ENCODE measurements at regions not wholly inside any gene's neighbourhood (a gene's known extent, or its start where the extent isn't known, plus 50 kb on each side); places are given as distances from the start of the nearest gene placed in this dataset.

DNA sequence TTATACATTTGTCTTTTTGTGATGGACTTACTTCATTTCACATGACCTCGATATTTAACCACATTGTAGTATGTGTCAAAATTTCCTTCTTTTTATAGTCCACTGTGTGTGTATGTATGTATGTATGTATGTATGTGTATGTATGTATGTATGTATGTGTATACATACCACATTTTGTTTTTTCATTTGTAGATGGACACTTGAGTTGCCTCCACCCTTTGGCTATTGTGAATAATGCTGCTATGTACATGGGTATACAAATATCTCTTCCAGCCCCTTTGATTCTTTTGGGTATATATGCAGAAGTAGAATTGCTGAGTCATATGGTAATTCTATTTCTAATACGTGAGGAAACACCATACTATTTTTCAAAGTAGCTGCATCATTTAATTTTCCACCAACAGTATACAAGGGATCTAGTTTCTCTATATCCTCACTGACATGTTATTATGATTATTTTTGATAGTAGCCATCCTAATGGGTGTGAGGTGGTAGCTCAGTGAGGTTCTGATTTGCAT lies 228.2 kb downstream of the OPA1 start (continued):
- TF ChIP-seq, protein P1, sequence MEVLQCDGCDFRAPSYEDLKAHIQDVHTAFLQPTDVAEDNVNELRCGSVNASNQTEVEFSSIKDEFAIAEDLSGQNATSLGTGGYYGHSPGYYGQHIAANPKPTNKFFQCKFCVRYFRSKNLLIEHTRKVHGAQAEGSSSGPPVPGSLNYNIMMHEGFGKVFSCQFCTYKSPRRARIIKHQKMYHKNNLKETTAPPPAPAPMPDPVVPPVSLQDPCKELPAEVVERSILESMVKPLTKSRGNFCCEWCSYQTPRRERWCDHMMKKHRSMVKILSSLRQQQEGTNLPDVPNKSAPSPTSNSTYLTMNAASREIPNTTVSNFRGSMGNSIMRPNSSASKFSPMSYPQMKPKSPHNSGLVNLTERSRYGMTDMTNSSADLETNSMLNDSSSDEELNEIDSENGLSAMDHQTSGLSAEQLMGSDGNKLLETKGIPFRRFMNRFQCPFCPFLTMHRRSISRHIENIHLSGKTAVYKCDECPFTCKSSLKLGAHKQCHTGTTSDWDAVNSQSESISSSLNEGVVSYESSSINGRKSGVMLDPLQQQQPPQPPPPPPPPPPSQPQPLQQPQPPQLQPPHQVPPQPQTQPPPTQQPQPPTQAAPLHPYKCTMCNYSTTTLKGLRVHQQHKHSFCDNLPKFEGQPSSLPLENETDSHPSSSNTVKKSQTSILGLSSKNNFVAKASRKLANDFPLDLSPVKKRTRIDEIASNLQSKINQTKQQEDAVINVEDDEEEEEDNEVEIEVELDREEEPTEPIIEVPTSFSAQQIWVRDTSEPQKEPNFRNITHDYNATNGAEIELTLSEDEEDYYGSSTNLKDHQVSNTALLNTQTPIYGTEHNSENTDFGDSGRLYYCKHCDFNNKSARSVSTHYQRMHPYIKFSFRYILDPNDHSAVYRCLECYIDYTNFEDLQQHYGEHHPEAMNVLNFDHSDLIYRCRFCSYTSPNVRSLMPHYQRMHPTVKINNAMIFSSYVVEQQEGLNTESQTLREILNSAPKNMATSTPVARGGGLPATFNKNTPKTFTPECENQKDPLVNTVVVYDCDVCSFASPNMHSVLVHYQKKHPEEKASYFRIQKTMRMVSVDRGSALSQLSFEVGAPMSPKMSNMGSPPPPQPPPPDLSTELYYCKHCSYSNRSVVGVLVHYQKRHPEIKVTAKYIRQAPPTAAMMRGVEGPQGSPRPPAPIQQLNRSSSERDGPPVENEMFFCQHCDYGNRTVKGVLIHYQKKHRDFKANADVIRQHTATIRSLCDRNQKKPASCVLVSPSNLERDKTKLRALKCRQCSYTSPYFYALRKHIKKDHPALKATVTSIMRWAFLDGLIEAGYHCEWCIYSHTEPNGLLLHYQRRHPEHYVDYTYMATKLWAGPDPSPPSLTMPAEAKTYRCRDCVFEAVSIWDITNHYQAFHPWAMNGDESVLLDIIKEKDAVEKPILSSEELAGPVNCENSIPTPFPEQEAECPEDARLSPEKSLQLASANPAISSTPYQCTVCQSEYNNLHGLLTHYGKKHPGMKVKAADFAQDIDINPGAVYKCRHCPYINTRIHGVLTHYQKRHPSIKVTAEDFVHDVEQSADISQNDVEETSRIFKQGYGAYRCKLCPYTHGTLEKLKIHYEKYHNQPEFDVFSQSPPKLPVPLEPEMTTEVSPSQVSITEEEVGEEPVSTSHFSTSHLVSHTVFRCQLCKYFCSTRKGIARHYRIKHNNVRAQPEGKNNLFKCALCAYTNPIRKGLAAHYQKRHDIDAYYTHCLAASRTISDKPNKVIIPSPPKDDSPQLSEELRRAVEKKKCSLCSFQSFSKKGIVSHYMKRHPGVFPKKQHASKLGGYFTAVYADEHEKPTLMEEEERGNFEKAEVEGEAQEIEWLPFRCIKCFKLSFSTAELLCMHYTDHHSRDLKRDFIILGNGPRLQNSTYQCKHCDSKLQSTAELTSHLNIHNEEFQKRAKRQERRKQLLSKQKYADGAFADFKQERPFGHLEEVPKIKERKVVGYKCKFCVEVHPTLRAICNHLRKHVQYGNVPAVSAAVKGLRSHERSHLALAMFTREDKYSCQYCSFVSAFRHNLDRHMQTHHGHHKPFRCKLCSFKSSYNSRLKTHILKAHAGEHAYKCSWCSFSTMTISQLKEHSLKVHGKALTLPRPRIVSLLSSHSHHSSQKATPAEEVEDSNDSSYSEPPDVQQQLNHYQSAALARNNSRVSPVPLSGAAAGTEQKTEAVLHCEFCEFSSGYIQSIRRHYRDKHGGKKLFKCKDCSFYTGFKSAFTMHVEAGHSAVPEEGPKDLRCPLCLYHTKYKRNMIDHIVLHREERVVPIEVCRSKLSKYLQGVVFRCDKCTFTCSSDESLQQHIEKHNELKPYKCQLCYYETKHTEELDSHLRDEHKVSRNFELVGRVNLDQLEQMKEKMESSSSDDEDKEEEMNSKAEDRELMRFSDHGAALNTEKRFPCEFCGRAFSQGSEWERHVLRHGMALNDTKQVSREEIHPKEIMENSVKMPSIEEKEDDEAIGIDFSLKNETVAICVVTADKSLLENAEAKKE (CRISPR knock-in tag; IDR thresholded peaks at IDR 0.05), result no peak
- TF ChIP-seq NANOG (IDR thresholded peaks at IDR 0.05; ENCODE audit: borderline replicate concordance) (no peak), CREB1 (CRISPR knock-in tag; IDR thresholded peaks at IDR 0.05; ENCODE audit: low read depth) (no peak), JUNB (IDR thresholded peaks at IDR 0.05; ENCODE audit: unreplicated experiment) (no peak), STAT1 (IDR thresholded peaks at IDR 0.05; ENCODE audit: unreplicated experiment) (no peak)
- TF ChIP-seq, protein P2, sequence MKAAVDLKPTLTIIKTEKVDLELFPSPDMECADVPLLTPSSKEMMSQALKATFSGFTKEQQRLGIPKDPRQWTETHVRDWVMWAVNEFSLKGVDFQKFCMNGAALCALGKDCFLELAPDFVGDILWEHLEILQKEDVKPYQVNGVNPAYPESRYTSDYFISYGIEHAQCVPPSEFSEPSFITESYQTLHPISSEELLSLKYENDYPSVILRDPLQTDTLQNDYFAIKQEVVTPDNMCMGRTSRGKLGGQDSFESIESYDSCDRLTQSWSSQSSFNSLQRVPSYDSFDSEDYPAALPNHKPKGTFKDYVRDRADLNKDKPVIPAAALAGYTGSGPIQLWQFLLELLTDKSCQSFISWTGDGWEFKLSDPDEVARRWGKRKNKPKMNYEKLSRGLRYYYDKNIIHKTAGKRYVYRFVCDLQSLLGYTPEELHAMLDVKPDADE (IDR thresholded peaks at IDR 0.05), result no peak
- TF ChIP-seq, protein P3, sequence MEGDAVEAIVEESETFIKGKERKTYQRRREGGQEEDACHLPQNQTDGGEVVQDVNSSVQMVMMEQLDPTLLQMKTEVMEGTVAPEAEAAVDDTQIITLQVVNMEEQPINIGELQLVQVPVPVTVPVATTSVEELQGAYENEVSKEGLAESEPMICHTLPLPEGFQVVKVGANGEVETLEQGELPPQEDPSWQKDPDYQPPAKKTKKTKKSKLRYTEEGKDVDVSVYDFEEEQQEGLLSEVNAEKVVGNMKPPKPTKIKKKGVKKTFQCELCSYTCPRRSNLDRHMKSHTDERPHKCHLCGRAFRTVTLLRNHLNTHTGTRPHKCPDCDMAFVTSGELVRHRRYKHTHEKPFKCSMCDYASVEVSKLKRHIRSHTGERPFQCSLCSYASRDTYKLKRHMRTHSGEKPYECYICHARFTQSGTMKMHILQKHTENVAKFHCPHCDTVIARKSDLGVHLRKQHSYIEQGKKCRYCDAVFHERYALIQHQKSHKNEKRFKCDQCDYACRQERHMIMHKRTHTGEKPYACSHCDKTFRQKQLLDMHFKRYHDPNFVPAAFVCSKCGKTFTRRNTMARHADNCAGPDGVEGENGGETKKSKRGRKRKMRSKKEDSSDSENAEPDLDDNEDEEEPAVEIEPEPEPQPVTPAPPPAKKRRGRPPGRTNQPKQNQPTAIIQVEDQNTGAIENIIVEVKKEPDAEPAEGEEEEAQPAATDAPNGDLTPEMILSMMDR (conservative IDR thresholded peaks at IDR 0.05; ENCODE audit: low read depth in 2 of 2), result no peak
